ENCODE measurements at regions not wholly inside any gene's neighbourhood (a gene's known extent, or its start where the extent isn't known, plus 50 kb on each side); places are given as distances from the start of the nearest gene placed in this dataset.

- Mint-ChIP-seq H3K27me3 (peaks cover 0 to 2% (median 0%) of the 10 kb centered on the region in 5 donors), H3K9me3 (peaks cover 0 to 3% (median 0%) of the 10 kb centered on the region in 9 donors), H3K27ac (peak overlapping the region in 4 of 10 donors; percentile 64 to 84 (median 72)), H3K36me3 (peaks cover 0 to 6% (median 2%) of the 10 kb centered on the region in 3 donors), H3K4me1 (peaks cover 11 to 49% (median 30%) of the 10 kb centered on the region in 4 donors), H3K4me3 (peak overlapping the region in 1 of 10 donors; percentile 9)
- POLR2A ChIA-PET: interaction anchor here (1.1 kb wide), 1 partner anchor 17 kb away, joined by 3 read pairs; no protein-coding TSS in a partner anchor
- ATAC-seq (no peak), DNase-seq (peak in 1 of 10 donors; percentile 14)
Observed at GRCh38 chr12:111074965-111075364, 154.6 kb upstream of the MYL2 start.

DNA sequence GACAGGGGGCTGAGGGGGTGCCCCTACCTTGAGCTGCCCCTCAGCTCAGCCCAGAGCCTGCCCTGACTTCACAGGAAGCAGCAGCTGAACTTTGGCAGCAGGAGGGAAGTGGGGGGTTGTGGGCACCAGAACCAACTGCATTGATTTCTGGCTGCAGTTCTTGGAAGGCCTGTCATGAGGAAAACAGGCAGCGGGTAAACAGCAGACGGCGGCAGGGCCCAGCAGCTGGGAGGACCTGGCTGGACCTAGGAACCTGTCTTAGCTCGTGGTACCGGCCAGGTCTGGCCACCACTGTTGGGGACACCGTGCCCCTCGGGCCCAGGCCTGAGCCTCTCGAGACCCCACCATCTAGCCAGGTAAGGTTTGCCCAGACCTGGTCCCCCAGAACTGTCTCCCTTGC is 154.2 kb upstream of the MYL2 start:
- Mint-ChIP-seq H3K36me3 (peaks cover 0 to 6% (median 2%) of the 10 kb centered on the region in 3 donors), H3K4me3 (peak overlapping the region in 6 of 10 donors; percentile 24 to 52 (median 33)), H3K27ac (peak overlapping the region in 6 of 10 donors; percentile 40 to 84 (median 78)), H3K27me3 (peaks cover 0 to 2% (median 0%) of the 10 kb centered on the region in 5 donors), H3K9me3 (peaks cover 0 to 3% (median 0%) of the 10 kb centered on the region in 9 donors), H3K4me1 (peaks cover 11 to 49% (median 30%) of the 10 kb centered on the region in 4 donors)
- ATAC-seq: peak; percentile 33 to 68
- POLR2A ChIA-PET: interaction anchor here (1.1 kb wide), 1 partner anchor 17 kb away, joined by 3 read pairs; no protein-coding TSS in a partner anchor
- DNase-seq: peak in 2 of 10 donors; percentile 29 to 39

DNA sequence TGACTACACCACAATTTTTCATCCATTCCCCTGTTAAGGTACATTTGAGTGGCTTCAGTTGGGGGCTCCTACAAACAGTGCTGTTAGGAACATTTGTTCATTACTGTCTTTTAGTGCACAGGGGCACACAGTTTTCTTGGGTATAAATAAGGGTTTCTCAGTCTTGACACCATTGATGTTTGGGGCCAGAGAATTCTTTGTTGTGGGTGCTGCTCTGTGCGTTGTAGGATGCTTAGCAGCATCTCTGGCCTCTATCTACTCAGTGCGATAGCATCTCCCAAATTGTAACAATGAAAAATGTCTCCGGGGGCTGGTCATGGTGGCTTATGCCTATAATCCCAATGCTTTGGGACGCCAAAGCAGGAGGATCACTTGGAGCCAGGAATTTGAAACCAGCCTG is 153.0 kb upstream of the MYL2 start:
- ATAC-seq (peak in 1 of 2 donors; percentile 56), DNase-seq (peak in 2 of 10 donors; percentile 17 to 21)
- peaks cover 11 to 48% (median 33%) of the 10 kb centered on the region in 4 donors for H3K4me1 Mint-ChIP-seq
- POLR2A ChIA-PET: no interaction called here
- H3K27ac Mint-ChIP-seq: peak overlapping the region in 3 of 10 donors; percentile 41 to 70 (median 53)
- peaks cover 0 to 3% (median 0%) of the 10 kb centered on the region in 9 donors for H3K9me3 Mint-ChIP-seq
- H3K36me3 Mint-ChIP-seq: peaks cover 0 to 6% (median 2%) of the 10 kb centered on the region in 3 donors
- no peak overlapping the region for H3K4me3 Mint-ChIP-seq
- peaks cover 0 to 2% (median 0%) of the 10 kb centered on the region in 5 donors for H3K27me3 Mint-ChIP-seq

GRCh38 chr12:111072299-111072698 is 151.9 kb upstream of the MYL2 start:
- Mint-ChIP-seq H3K9me3 (peaks cover 0 to 3% (median 0%) of the 10 kb centered on the region in 9 donors), H3K4me1 (peaks cover 10 to 49% (median 39%) of the 10 kb centered on the region in 4 donors), H3K27me3 (peaks cover 0 to 2% (median 0%) of the 10 kb centered on the region in 5 donors), H3K27ac (peak overlapping the region in 2 of 10 donors; percentile 40 to 62), H3K36me3 (peaks cover 0 to 6% (median 0%) of the 10 kb centered on the region in 3 donors), H3K4me3 (no peak overlapping the region)
- ATAC-seq (no peak), DNase-seq (no peak)
- POLR2A ChIA-PET: no interaction called here

- POLR2A ChIA-PET: interaction anchor here (3.8 kb wide), 1 partner anchor 13 kb away, joined by 18 read pairs; no protein-coding TSS in a partner anchor
- Mint-ChIP-seq H3K9me3 (peaks cover 0 to 3% (median 0%) of the 10 kb centered on the region in 9 donors), H3K4me3 (no peak overlapping the region), H3K4me1 (peaks cover 10 to 45% (median 36%) of the 10 kb centered on the region in 4 donors), H3K27me3 (peaks cover 0 to 2% (median 0%) of the 10 kb centered on the region in 5 donors), H3K27ac (peak overlapping the region in 4 of 10 donors; percentile 9 to 97 (median 69)), H3K36me3 (peaks cover 0 to 6% (median 0%) of the 10 kb centered on the region in 3 donors)
- ATAC-seq (no peak), DNase-seq (no peak)
Observed at GRCh38 chr12:111069886-111070285, 149.5 kb upstream of the MYL2 start.

GRCh38 chr12:111068290-111068689 is 147.9 kb upstream of the MYL2 start:
- ATAC-seq (peak; percentile 97), DNase-seq (peak; percentile 11 to 78 (median 58))
- Mint-ChIP-seq H3K36me3 (peaks cover 0 to 6% (median 0%) of the 10 kb centered on the region in 3 donors), H3K9me3 (peaks cover 0 to 3% (median 0%) of the 10 kb centered on the region in 9 donors), H3K4me1 (peaks cover 9 to 35% (median 24%) of the 10 kb centered on the region in 4 donors), H3K4me3 (peak overlapping the region; percentile 50 to 87 (median 68)), H3K27me3 (peaks cover 0 to 2% (median 0%) of the 10 kb centered on the region in 5 donors), H3K27ac (peak overlapping the region; percentile 34 to 97 (median 84))
- POLR2A ChIA-PET: interaction anchor here (3.8 kb wide), 1 partner anchor 12 kb away, joined by 18 read pairs; no protein-coding TSS in a partner anchor

GRCh38 chr12:111067498-111067897 is 147.1 kb upstream of the MYL2 start:
- Mint-ChIP-seq H3K36me3 (peaks cover 0 to 6% (median 0%) of the 10 kb centered on the region in 3 donors), H3K4me3 (peak overlapping the region in 2 of 10 donors; percentile 67 to 69), H3K4me1 (peaks cover 7 to 32% (median 17%) of the 10 kb centered on the region in 4 donors), H3K27me3 (peaks cover 0 to 2% (median 0%) of the 10 kb centered on the region in 5 donors), H3K27ac (peak overlapping the region in 4 of 10 donors; percentile 86 to 97 (median 88)), H3K9me3 (peaks cover 0 to 3% (median 0%) of the 10 kb centered on the region in 9 donors)
- POLR2A ChIA-PET: interaction anchor here (3.8 kb wide), 1 partner anchor 11 kb away, joined by 18 read pairs; no protein-coding TSS in a partner anchor
- ATAC-seq (no peak), DNase-seq (no peak)

- no peak for DNase-seq
- Mint-ChIP-seq H3K27me3 (peaks cover 0 to 2% (median 0%) of the 10 kb centered on the region in 5 donors), H3K27ac (peak overlapping the region in 5 of 10 donors; percentile 25 to 88 (median 77)), H3K9me3 (peaks cover 0 to 1% (median 0%) of the 10 kb centered on the region in 9 donors), H3K36me3 (peaks cover 0 to 1% (median 0%) of the 10 kb centered on the region in 3 donors), H3K4me1 (peaks cover 7 to 35% (median 17%) of the 10 kb centered on the region in 4 donors), H3K4me3 (peak overlapping the region in 2 of 10 donors; percentile 12 to 49)
- no peak for ATAC-seq
- POLR2A ChIA-PET: interaction anchor here (3.8 kb wide), 1 partner anchor 10 kb away, joined by 18 read pairs; no protein-coding TSS in a partner anchor
Observed at GRCh38 chr12:111066744-111067437, 146.5 kb upstream of the MYL2 start.

GRCh38 chr12:111064982-111065381 is 144.6 kb upstream of the MYL2 start:
- H3K36me3 Mint-ChIP-seq: no peaks in the 10 kb centered on the region

GRCh38 chr12:111064154-111064553 is 143.8 kb upstream of the MYL2 start:
- ATAC-seq (no peak), DNase-seq (no peak)
- Mint-ChIP-seq H3K27me3 (peaks cover 0 to 1% (median 0%) of the 10 kb centered on the region in 5 donors), H3K4me1 (peaks cover 5 to 36% (median 18%) of the 10 kb centered on the region in 4 donors), H3K27ac (no peak overlapping the region), H3K9me3 (no peaks in the 10 kb centered on the region), H3K36me3 (no peaks in the 10 kb centered on the region), H3K4me3 (no peak overlapping the region)
- POLR2A ChIA-PET: no interaction called here

More at GRCh38 chr12:111064982-111065381, 144.6 kb upstream of the MYL2 start:
- Mint-ChIP-seq H3K9me3 (no peaks in the 10 kb centered on the region), H3K27me3 (peaks cover 0 to 1% (median 0%) of the 10 kb centered on the region in 5 donors), H3K27ac (peak overlapping the region in 1 of 10 donors; percentile 43), H3K4me1 (peaks cover 5 to 34% (median 18%) of the 10 kb centered on the region in 4 donors), H3K4me3 (peak overlapping the region in 1 of 10 donors; percentile 45)
- ATAC-seq (no peak), DNase-seq (no peak)
- POLR2A ChIA-PET: no interaction called here

GRCh38 chr12:111063295-111064026 is 143.1 kb upstream of the MYL2 start:
- peaks cover 0 to 1% (median 0%) of the 10 kb centered on the region in 5 donors for H3K27me3 Mint-ChIP-seq
- POLR2A ChIA-PET: no interaction called here
- peak overlapping the region in 1 of 10 donors; percentile 29 for H3K4me3 Mint-ChIP-seq
- no peak for ATAC-seq
- no peak for DNase-seq
- H3K27ac Mint-ChIP-seq: peak overlapping the region in 1 of 10 donors; percentile 33
- no peaks in the 10 kb centered on the region for H3K9me3 Mint-ChIP-seq
- peaks cover 6 to 37% (median 19%) of the 10 kb centered on the region in 4 donors for H3K4me1 Mint-ChIP-seq
- H3K36me3 Mint-ChIP-seq: no peaks in the 10 kb centered on the region

All from naive thymus-derived CD8-positive, alpha-beta T cell (primary cell).